Fibroblast of the conjunctiva (primary cell): ENCODE measurements at regions not wholly inside any gene's neighbourhood (a gene's known extent, or its start where the extent isn't known, plus 50 kb on each side); places are given as distances from the start of the nearest gene placed in this dataset.
A peak's percentile ranks its signal among the peaks of the same experiment; 100 is the strongest.

ENCODE experiments used
- DNase-seq: peaks from one replicate; pipeline ENCODE4 v3.0.0-alpha.2; 2010; ENCODE audit warnings: low read depth

- no peak for DNase-seq
Measured at GRCh38 chr7:106606120-106606519, 54.8 kb downstream of the CCDC71L start.

GRCh38 chr7:106604971-106605370, 56.0 kb downstream of the CCDC71L start:
- DNase-seq: no peak

- DNase-seq: no peak
Measured at GRCh38 chr7:106604303-106604924, 56.5 kb downstream of the CCDC71L start.

GRCh38 chr7:106603346-106603745, 57.6 kb downstream of the CCDC71L start:
- no peak for DNase-seq

- DNase-seq: no peak
Measured at GRCh38 chr7:106602062-106602461, 58.9 kb downstream of the CCDC71L start.

- DNase-seq: no peak
Measured at GRCh38 chr7:106600569-106601373, 60.2 kb downstream of the CCDC71L start.

- DNase-seq: no peak
Measured at GRCh38 chr7:106599343-106599698, 61.6 kb downstream of the CCDC71L start.

- DNase-seq: peak; percentile 43
Measured at GRCh38 chr7:106598663-106599342, 62.2 kb downstream of the CCDC71L start.

- no peak for DNase-seq
Measured at GRCh38 chr7:106597751-106598546, 63.0 kb downstream of the CCDC71L start.

GRCh38 chr7:106597014-106597413, 63.9 kb downstream of the CCDC71L start:
- DNase-seq: no peak

GRCh38 chr7:106595922-106596321, 65.0 kb downstream of the CCDC71L start:
- DNase-seq: no peak

- no peak for DNase-seq
Measured at GRCh38 chr7:106593028-106593417, 67.9 kb downstream of the CCDC71L start.

GRCh38 chr7:106592282-106593027, 68.5 kb downstream of the CCDC71L start:
- DNase-seq: no peak

- DNase-seq: no peak
Measured at GRCh38 chr7:106591146-106591545, 69.8 kb downstream of the CCDC71L start.

GRCh38 chr7:106590209-106590816, 70.6 kb downstream of the CCDC71L start:
- no peak for DNase-seq

GRCh38 chr7:106589198-106589879, 71.6 kb downstream of the CCDC71L start:
- DNase-seq: no peak

GRCh38 chr7:106588422-106589197, 72.3 kb downstream of the CCDC71L start:
- no peak for DNase-seq

- no peak for DNase-seq
Measured at GRCh38 chr7:106584914-106585759, 75.8 kb downstream of the CCDC71L start.
